ENCODE measurements at regions not wholly inside any gene's neighbourhood (a gene's known extent, or its start where the extent isn't known, plus 50 kb on each side); places are given as distances from the start of the nearest gene placed in this dataset.
"Not testable (repeated sequence)": the region's sequence is repeated elsewhere in the genome, so short reads cannot be mapped to it uniquely, and the experiment has no call there.

DNA sequence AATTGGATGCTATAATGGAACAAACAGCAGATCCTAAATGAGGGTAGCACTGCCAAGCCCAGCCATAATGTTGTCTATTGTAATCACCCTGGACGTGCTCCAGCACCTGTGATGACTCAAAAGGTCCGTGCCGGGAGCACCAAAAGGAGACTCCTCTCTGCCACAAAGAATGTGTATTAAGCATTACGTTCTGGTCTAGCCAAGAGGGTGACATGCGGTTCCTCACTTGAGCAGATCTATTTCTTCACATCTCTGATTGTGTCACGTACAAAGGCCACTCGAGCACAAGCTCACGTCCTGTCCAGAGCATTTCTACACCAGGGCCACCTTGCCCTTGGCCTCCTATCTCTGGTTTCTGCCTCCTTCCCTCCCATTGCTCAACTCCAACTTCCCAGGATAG, 219.9 kb upstream of the IRS2 start:
- DNase-seq = no peak

- DNase-seq = no peak
Measured at GRCh38 chr13:110005563-110005962, 219.2 kb upstream of the IRS2 start.

DNA sequence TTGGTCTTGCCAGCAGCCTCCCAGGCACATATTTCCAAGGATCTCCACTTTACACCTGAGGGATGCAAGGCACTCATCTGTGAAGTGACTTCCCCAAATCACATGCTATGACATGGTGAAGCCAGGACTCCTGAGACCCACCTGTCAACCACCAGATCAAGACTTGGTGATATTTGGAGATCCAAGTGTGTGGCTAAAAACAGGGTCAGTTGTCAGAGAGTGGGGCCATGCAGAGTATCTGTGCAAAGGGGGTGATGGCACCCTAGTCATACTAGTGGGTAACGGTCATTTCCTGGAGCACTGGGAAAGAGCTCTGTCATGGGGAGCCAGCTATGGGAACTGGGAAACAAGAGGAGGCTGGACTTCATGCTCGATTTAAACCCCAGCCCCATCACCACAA, 218.4 kb upstream of the IRS2 start:
- DNase-seq = no peak

GRCh38 chr13:110001670-110002275, 215.4 kb upstream of the IRS2 start:
- no peak for DNase-seq

DNA sequence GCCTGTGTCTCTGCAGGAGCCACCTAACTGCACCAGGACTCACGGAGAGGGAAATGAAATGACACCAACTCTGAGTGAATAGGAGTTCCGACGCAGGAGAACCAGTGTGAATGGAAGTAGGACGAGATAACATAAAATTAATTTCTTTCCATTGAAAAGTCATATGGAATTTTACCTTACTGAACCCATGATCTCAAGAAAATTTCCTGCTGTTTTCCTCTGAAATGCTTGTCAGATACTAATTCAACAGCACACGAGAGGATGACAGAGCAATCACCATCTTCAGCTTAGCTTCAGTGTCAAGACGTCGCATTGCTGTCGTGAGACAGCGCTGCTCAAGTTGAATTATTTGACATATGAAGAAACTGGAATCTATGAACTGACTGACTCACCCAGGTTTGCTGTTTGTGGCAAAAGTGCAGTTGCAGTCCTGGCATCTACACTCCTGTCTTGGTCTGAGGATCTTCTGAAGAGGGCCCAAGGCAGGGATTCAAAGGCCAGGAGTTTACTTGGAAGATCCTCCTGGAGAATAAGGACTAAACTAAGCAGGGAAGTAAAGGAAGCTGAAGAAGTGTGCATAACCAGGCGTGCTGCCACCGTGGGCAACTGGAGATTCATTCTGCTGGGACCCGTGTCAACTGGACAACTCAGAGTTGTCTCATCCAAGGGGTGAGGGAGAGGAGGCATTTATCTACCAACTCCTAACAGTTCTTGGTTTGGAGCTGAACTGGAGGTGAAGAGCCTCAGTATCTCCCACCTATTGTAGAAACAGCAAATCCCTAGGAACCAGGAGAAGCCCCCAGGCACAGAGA, 214.4 kb upstream of the IRS2 start:
- DNase-seq = no peak

GRCh38 chr13:109999659-110000533, 213.5 kb upstream of the IRS2 start:
- no peak for DNase-seq

- DNase-seq = no peak
Measured at GRCh38 chr13:109998684-109999533, 212.5 kb upstream of the IRS2 start.

DNA sequence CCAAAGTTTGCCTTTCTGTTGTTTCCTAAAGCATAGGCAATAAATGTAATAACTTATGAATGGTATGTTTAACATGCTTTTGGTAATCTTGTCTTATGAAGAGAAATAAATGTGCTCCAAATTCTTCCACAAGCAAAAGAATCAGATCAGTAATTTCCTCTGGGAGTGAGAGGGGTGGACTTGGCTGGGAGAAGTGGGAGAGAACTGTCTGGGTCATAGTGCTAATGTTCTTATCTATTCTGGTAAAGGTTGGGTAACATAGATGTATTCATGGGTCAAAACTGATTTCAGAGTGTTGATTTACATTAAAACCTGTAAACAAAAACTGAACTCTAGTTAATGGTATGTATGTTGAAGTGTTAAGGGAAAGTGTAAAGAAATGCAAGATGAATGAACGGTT, 211.7 kb upstream of the IRS2 start:
- no peak for DNase-seq

- not testable (repeated sequence) for DNase-seq
Measured at GRCh38 chr13:109997056-109997595, 210.7 kb upstream of the IRS2 start.

DNA sequence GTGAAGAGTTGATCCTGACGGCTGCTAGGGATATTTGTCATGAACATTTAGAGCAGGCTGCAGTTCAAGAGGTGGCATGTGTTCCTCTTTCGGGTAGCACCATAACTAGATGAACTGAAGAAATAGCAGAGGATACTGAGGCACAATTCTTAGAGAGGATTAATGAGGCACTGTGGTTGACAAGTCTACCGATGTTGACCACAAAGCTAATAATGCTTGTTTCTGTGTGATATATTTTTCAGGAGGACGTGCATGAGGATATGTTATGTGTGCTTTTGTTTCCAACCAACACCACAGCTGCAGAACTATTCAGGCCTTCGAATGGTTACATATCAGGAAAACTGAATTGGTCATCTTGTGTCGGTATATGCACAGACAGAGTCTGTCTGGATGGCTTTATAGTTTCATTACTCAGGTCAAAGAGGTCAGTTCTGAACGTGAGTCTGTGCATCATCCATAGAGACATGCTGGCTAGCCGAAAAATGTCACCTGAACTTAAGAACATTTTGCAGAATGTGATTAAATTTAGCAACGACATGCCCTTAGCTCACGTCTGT, 210.1 kb upstream of the IRS2 start:
- no peak for DNase-seq

DNA sequence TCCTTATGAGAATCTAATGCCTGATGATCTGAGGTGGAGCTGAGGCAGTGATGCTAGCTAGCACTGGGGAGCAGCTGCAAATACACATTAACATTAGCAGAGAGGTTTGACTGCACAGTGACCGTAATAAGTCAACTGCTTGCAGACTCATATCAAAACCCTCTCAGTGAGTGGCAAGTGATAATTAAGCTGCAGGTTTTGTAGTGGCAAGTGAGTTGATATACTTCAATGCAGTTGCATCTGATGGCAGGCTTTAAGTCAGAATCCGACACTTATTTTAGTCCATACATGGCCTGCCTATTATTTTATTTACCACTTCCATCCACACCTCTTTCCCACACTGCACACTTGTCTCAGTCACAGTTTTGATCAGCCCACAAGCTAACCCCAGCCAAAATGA, 209.2 kb upstream of the IRS2 start:
- DNase-seq = no peak

- DNase-seq = no peak
Measured at GRCh38 chr13:109990296-109990695, 203.9 kb upstream of the IRS2 start.

DNA sequence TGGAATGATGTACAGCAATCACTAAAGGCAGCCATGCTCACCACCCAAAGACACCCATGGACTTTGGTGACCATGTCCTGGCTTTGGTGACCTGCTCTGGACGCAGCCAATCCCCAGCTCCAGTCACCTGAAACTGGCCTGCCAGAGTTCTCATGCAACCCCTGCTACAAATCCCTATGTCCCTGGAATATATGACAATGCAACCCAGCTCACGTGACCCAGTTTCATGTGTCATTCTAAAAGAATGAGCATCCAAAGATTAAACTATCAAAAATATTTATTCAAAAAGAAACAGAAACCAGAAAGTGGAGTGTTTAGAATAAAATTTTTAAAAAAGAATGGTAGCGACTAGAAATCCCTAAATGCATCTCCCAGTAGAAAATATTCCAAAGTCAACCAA, 203.3 kb upstream of the IRS2 start:
- DNase-seq = no peak

- DNase-seq = no peak
Measured at GRCh38 chr13:109989155-109989554, 202.8 kb upstream of the IRS2 start.

DNA sequence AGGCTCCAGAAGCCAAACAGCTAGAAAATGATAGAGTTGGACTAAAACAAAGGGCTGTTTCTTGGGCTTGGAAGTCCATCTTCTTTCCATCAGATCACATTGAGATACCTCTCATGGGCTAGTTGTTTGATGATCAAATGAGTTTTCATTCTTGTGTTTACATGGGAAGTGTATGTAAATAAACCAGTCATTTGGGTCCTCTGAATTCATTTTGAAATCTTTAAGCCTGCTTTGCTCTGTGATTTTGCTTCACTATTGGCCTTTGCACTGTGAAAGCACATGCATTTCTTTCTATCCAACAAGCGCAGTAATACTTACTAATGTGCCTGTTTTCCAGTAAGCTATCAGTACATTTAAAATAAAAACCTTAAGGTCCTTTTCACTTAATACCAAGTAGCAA, 200.5 kb upstream of the IRS2 start:
- DNase-seq = no peak

DNA sequence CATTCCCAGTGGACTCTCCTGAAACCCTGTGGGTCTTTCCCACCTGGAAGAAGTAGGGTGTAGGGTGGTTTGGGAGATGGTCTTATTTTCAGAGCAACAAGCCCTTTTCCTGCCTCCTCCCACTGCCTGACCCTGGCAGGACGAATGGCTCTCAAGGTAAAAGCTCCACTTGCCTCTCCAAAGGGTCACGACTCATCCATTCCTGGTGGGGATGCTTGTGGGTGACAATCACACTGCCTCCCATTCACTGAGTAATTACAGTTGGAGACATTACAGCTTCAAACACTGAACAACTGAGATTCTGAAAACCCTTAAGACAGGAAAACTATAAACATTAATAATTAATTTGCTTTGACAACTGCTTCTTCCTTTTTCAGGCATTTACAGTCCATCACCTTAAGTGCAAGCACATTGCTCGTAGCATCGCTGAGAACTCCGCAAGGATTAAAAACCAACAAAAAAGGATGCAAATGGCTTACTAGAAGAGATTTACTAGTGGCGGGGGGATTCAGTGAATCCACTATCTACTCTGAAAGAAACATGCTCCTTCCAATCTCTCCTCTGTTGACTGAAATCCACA, 199.6 kb upstream of the IRS2 start:
- DNase-seq = no peak

GRCh38 chr13:109983447-109983846, 197.1 kb upstream of the IRS2 start:
- DNase-seq = no peak

GRCh38 chr13:109981000-109981399, 194.6 kb upstream of the IRS2 start:
- no peak for DNase-seq

DNA sequence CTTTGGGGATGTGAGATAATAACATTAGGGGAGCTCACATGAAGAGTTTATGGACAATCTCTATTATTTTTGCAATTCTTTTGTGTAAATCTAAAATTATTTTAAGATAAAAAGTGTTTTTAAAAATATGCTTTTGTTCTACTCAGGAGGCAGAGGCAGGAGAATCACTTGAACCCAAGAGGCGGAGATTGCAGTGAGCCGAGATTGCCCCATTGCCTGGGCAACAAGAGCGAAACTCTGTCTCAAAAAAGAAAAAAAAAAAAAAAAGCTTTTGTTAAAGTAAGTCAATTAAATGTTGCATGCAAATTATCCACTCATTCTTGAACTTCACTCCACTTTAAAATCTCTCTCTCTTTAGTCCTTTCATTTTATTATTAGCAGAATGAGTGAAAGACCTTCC, 193.3 kb upstream of the IRS2 start:
- DNase-seq = not testable (repeated sequence)

GRCh38 chr13:109979228-109979627, 192.8 kb upstream of the IRS2 start:
- no peak for DNase-seq

GRCh38 chr13:109977212-109977968, 191.0 kb upstream of the IRS2 start:
- DNase-seq = no peak

Measured in right hindlimb (tissue), 1 donor.